ENCODE measurements at regions not wholly inside any gene's neighbourhood (a gene's known extent, or its start where the extent isn't known, plus 50 kb on each side); places are given as distances from the start of the nearest gene placed in this dataset.

- Histone ChIP-seq H2AFZ (ENCODE audit: low read length) (no peak overlapping the region), H3K27ac (ENCODE audit: low read depth, low read length) (no peak overlapping the region), H3K18ac (ENCODE audit: extremely low read depth, low read length) (no peak overlapping the region), H4K20me1 (replicated peaks in 1 of 2; ENCODE audit: control insufficient read depth in 1 of 2, insufficient read depth in 2 of 2, low read length in 2 of 2) (no peaks in the 10 kb centered on the region), H3K79me1 (ENCODE audit: low read depth, low read length) (no peaks in the 10 kb centered on the region), H3K4ac (replicated peaks; ENCODE audit: insufficient read length, low read depth, low read length) (no peak overlapping the region), H3K23me2 (ENCODE audit: low read depth, low read length) (no peaks in the 10 kb centered on the region), H3K56ac (replicated peaks; ENCODE audit: insufficient read length, low read depth, low read length) (no peak overlapping the region), H3K4me3 (ENCODE audit: extremely low read depth in 1 of 4, insufficient read depth in 2 of 4, low read depth in 3 of 4, low read length in 4 of 4) (no peak overlapping the region), H3K79me2 (ENCODE audit: control insufficient read depth in 1 of 2, insufficient read depth in 2 of 2, low read length in 2 of 2) (no peaks in the 10 kb centered on the region), H3K36me3 (ENCODE audit: control insufficient read depth in 2 of 4, insufficient read depth in 4 of 4, low read length in 3 of 4) (peaks cover 0 to 18% (median 1%) of the 10 kb centered on the region in 4 experiments; a peak in 4 of 8 replicates), H3K23ac (ENCODE audit: insufficient read length) (no peak overlapping the region), H4K5ac (ENCODE audit: insufficient read length, low read depth, low read length) (no peak overlapping the region), H3K27me3 (replicated peaks in 1 of 4; ENCODE audit: control insufficient read depth in 3 of 4, extremely low read depth in 1 of 4, insufficient read depth in 3 of 4, low read length in 3 of 4) (no peaks in the 10 kb centered on the region), H2BK120ac (replicated peaks; ENCODE audit: low read depth, low read length) (no peak overlapping the region), H3K4me2 (ENCODE audit: insufficient read depth in 1 of 2, low read depth in 2 of 2, low read length in 2 of 2) (no peak overlapping the region), H4K91ac (replicated peaks; ENCODE audit: insufficient read length, low read length) (no peak overlapping the region), H2BK12ac (ENCODE audit: low read depth, low read length) (no peak overlapping the region), H2BK15ac (ENCODE audit: low read length) (no peak overlapping the region), H3K9ac (replicated peaks in 1 of 4; ENCODE audit: extremely low read depth in 1 of 4, low read depth in 3 of 4, low read length in 3 of 4) (no peak overlapping the region), H3K9me3 (ENCODE audit: insufficient read depth in 2 of 2, low read depth in 1 of 2, low read length in 1 of 2) (no peaks in the 10 kb centered on the region), H2AK5ac (ENCODE audit: low read depth, low read length) (no peak overlapping the region), H4K8ac (ENCODE audit: extremely low read depth, insufficient read depth, low read length) (no peak overlapping the region), H3K4me1 (replicated peaks in 1 of 4; ENCODE audit: control insufficient read depth in 3 of 4, insufficient read depth in 4 of 4, low read length in 3 of 4) (peaks cover 2 to 9% (median 7%) of the 10 kb centered on the region in 4 experiments; a peak in 6 of 7 replicates), H2BK5ac (ENCODE audit: low read depth, low read length) (no peak overlapping the region), H2BK20ac (ENCODE audit: low read length) (no peak overlapping the region), H3K14ac (ENCODE audit: insufficient read length) (no peak overlapping the region)
- POLR2A ChIA-PET (ENCODE audit: partially characterized antibody), result interaction anchor here (1.1 kb wide), 1 partner anchor 115 kb away, joined by 3 read pairs; no protein-coding TSS in a partner anchor
- TF ChIP-seq KDM1A (IDR thresholded peaks at IDR 0.05; ENCODE audit: borderline replicate concordance, low read length) (no peak), POLR2AphosphoS5 (IDR thresholded peaks at IDR 0.05; ENCODE audit: low read depth, low read length) (no peak), CBX5 (IDR thresholded peaks at IDR 0.05; ENCODE audit: low read depth, low read length) (no peak), GABPA (IDR thresholded peaks at IDR 0.05; ENCODE audit: borderline replicate concordance, insufficient read depth, low read length) (no peak), RBBP5 (IDR thresholded peaks at IDR 0.05; ENCODE audit: borderline replicate concordance, low read depth, low read length) (no peak), KDM5A (IDR thresholded peaks at IDR 0.05; ENCODE audit: low read length) (no peak)
- CTCF ChIA-PET (ENCODE audit: partially characterized antibody), result no interaction called here
- 88% methylated on average over 4 of the region's 4 CpGs; no CpG with 5 or more reads in 1 of the 2 experiments for WGBS, 2 experiments (ENCODE audit: extremely low coverage in 1 of 2, insufficient coverage in 1 of 2, insufficient read length in 1 of 2, insufficient replicate concordance in 2 of 2, low coverage in 1 of 2, low lambda C conversion rate in 2 of 2, missing lambda C conversion rate in 1 of 2)
- DNase-seq (ENCODE audit: low read depth in 1 of 2, low spot score in 2 of 2) (no peak), FAIRE-seq (no peak)
These were observed 443.7 kb downstream of the UTRN start for GRCh38 chr6:144728804-144729203.

Measured in H1 (cell line).